Colonic mucosa (tissue), 4 donors: ENCODE measurements at regions not wholly inside any gene's neighbourhood (a gene's known extent, or its start where the extent isn't known, plus 50 kb on each side); places are given as distances from the start of the nearest gene placed in this dataset.

Experiments used
- DNase-seq: peaks from one replicate; pipeline ENCODE4 v3.0.0-alpha.2; 2020
- H3K27ac ChIP-seq: fragments of 200-600 bp; one replicate; pipeline ENCODE4 v1.8.0; 2021
- H3K27me3 ChIP-seq: fragments of 200-600 bp; one replicate; pipeline ENCODE4 v1.8.0; 2021
- H3K36me3 ChIP-seq: fragments of 200-600 bp; one replicate; pipeline ENCODE4 v1.8.0; 2021
- H3K4me1 ChIP-seq: fragments of 200-600 bp; one replicate; pipeline ENCODE4 v1.8.0; 2021; ENCODE audit warnings: mild to moderate bottlenecking
- H3K4me3 ChIP-seq: fragments of 200-600 bp; one replicate; pipeline ENCODE4 v1.8.0; 2021
- H3K9ac ChIP-seq, 2 donors: one replicate each; pipeline ENCODE4 v1.7.0; 2013; ENCODE audit warnings: control low read depth in 2 of 2, low read depth in 2 of 2, low read length in 2 of 2
- H3K9me3 ChIP-seq: fragments of 200-600 bp; one replicate; pipeline ENCODE4 v1.8.0; 2021
- CTCF ChIP-seq: fragments of 200-600 bp; IDR thresholded peaks from one replicate; pipeline ENCODE4 v1.8.0; 2022; ENCODE audit warnings: antibody characterized with exemption, mild to moderate bottlenecking
- intact Hi-C: fragments of 100-400 bp; cut with DNase I; formaldehyde crosslinking; loops from one replicate; pipeline ENCODE4 v1.14.1; 2022
- donor health status: healthy.
- donor health status: DM: no; HTN: no; CAD: no.
- donor health status: DM: no; HTN: no; CAD: no.

GRCh38 chr1:244209955-244210354, 158.9 kb downstream of the ZBTB18 start:
- Histone ChIP-seq H3K27me3 (no peaks in the 10 kb centered on the region), H3K27ac (no peak overlapping the region), H3K4me1 (no peaks in the 10 kb centered on the region), H3K9ac (no peak overlapping the region), H3K4me3 (no peak overlapping the region), H3K9me3 (no peaks in the 10 kb centered on the region), H3K36me3 (no peaks in the 10 kb centered on the region)
- DNase-seq: no peak
- TF ChIP-seq CTCF: no peak
- intact Hi-C loops: no loop called here

- H3K4me1 ChIP-seq: no peaks in the 10 kb centered on the region
- no peak overlapping the region for H3K9ac ChIP-seq
- intact Hi-C loops: no loop called here
- H3K27ac ChIP-seq: no peak overlapping the region
- H3K27me3 ChIP-seq: no peaks in the 10 kb centered on the region
- DNase-seq: peak; percentile 26
- H3K4me3 ChIP-seq: no peak overlapping the region
- no peaks in the 10 kb centered on the region for H3K36me3 ChIP-seq
- H3K9me3 ChIP-seq: no peaks in the 10 kb centered on the region
- peak; percentile 31 for TF ChIP-seq CTCF
Observed at GRCh38 chr1:244210884-244211558, 159.9 kb downstream of the ZBTB18 start.

GRCh38 chr1:244211559-244211944, 160.5 kb downstream of the ZBTB18 start:
- Histone ChIP-seq H3K27ac (no peak overlapping the region), H3K4me3 (no peak overlapping the region), H3K27me3 (no peaks in the 10 kb centered on the region), H3K9me3 (no peaks in the 10 kb centered on the region), H3K4me1 (no peaks in the 10 kb centered on the region), H3K9ac (no peak overlapping the region), H3K36me3 (no peaks in the 10 kb centered on the region)
- no peak for TF ChIP-seq CTCF
- DNase-seq: peak; percentile 28
- intact Hi-C loops: no loop called here

- Histone ChIP-seq H3K36me3 (no peaks in the 10 kb centered on the region), H3K9me3 (no peaks in the 10 kb centered on the region), H3K4me3 (no peak overlapping the region), H3K4me1 (no peaks in the 10 kb centered on the region), H3K27ac (no peak overlapping the region), H3K9ac (no peak overlapping the region), H3K27me3 (no peaks in the 10 kb centered on the region)
- TF ChIP-seq CTCF: no peak
- DNase-seq: no peak
- intact Hi-C loops: no loop called here
Observed at GRCh38 chr1:244212219-244212618, 161.1 kb downstream of the ZBTB18 start.

- intact Hi-C loops: no loop called here
- H3K9me3 ChIP-seq: no peaks in the 10 kb centered on the region
- TF ChIP-seq CTCF: no peak
- H3K27me3 ChIP-seq: no peaks in the 10 kb centered on the region
- DNase-seq: no peak
- no peaks in the 10 kb centered on the region for H3K36me3 ChIP-seq
- no peak overlapping the region for H3K4me3 ChIP-seq
- no peaks in the 10 kb centered on the region for H3K4me1 ChIP-seq
- no peak overlapping the region for H3K9ac ChIP-seq
- no peak overlapping the region for H3K27ac ChIP-seq
Observed at GRCh38 chr1:244212797-244213475, 161.9 kb downstream of the ZBTB18 start.
